ENCODE measurements at regions not wholly inside any gene's neighbourhood (a gene's known extent, or its start where the extent isn't known, plus 50 kb on each side); places are given as distances from the start of the nearest gene placed in this dataset.

DNA sequence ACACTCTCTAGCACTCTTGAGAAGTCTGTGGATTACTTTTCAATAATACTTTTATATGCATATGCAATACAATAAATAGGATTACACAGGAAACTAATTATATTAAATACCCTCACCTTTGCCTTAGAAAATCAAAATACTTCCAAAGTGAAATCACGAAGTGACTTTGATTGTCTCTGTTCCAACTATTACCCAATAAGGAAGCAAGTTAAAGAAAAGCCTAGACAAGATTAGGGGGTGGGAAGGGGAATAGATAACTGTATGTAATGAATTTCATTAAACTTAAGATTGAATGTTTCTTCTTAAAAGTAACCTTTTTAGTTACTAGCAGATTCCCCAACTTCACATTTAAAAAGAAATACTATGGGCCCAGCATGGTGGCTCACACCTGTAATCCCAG, 66.6 kb upstream of the SOX4 start:
- no peak for TF ChIP-seq POLR2A (IDR thresholded peaks at IDR 0.05)
- TF ChIP-seq, protein P1, sequence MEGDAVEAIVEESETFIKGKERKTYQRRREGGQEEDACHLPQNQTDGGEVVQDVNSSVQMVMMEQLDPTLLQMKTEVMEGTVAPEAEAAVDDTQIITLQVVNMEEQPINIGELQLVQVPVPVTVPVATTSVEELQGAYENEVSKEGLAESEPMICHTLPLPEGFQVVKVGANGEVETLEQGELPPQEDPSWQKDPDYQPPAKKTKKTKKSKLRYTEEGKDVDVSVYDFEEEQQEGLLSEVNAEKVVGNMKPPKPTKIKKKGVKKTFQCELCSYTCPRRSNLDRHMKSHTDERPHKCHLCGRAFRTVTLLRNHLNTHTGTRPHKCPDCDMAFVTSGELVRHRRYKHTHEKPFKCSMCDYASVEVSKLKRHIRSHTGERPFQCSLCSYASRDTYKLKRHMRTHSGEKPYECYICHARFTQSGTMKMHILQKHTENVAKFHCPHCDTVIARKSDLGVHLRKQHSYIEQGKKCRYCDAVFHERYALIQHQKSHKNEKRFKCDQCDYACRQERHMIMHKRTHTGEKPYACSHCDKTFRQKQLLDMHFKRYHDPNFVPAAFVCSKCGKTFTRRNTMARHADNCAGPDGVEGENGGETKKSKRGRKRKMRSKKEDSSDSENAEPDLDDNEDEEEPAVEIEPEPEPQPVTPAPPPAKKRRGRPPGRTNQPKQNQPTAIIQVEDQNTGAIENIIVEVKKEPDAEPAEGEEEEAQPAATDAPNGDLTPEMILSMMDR (IDR thresholded peaks at IDR 0.05) = no peak
